ENCODE measurements at regions not wholly inside any gene's neighbourhood (a gene's known extent, or its start where the extent isn't known, plus 50 kb on each side); places are given as distances from the start of the nearest gene placed in this dataset.

- H3K4me3 ChIP-seq (ENCODE audit: low read depth, low read length) = no peak overlapping the region
- DNase-seq (ENCODE audit: low read depth) = no peak
- TF ChIP-seq MYC (IDR thresholded peaks at IDR 0.05; ENCODE audit: low read depth, low read length) (no peak), POLR2A (IDR thresholded peaks at IDR 0.05; ENCODE audit: extremely low read depth, insufficient read length) (no peak), CTCF (IDR thresholded peaks at IDR 0.05; ENCODE audit: low read depth, low read length) (no peak), MAX (IDR thresholded peaks at IDR 0.05; ENCODE audit: low read depth, low read length) (no peak)
These were observed 1780.5 kb downstream of the LRRC4C start for GRCh38 chr11:39678996-39679395.

GRCh38 chr11:39675171-39675570 is 1784.3 kb downstream of the LRRC4C start:
- no peak for TF ChIP-seq MAX (IDR thresholded peaks at IDR 0.05; ENCODE audit: low read depth, low read length)
- no peak for TF ChIP-seq MYC (IDR thresholded peaks at IDR 0.05; ENCODE audit: low read depth, low read length)
- TF ChIP-seq CTCF (IDR thresholded peaks at IDR 0.05; ENCODE audit: low read depth, low read length) = no peak
- TF ChIP-seq POLR2A (IDR thresholded peaks at IDR 0.05; ENCODE audit: extremely low read depth, insufficient read length) = no peak
- no peak for DNase-seq (ENCODE audit: low read depth)
- H3K4me3 ChIP-seq (ENCODE audit: low read depth, low read length) = no peak overlapping the region

GRCh38 chr11:39674761-39675160 is 1784.7 kb downstream of the LRRC4C start:
- H3K4me3 ChIP-seq (ENCODE audit: low read depth, low read length) = no peak overlapping the region
- TF ChIP-seq MAX (IDR thresholded peaks at IDR 0.05; ENCODE audit: low read depth, low read length) (no peak), CTCF (IDR thresholded peaks at IDR 0.05; ENCODE audit: low read depth, low read length) (no peak), POLR2A (IDR thresholded peaks at IDR 0.05; ENCODE audit: extremely low read depth, insufficient read length) (no peak), MYC (IDR thresholded peaks at IDR 0.05; ENCODE audit: low read depth, low read length) (no peak)
- DNase-seq (ENCODE audit: low read depth) = no peak

GRCh38 chr11:39674024-39674423 is 1785.4 kb downstream of the LRRC4C start:
- TF ChIP-seq MYC (IDR thresholded peaks at IDR 0.05; ENCODE audit: low read depth, low read length) (no peak), POLR2A (IDR thresholded peaks at IDR 0.05; ENCODE audit: extremely low read depth, insufficient read length) (no peak), MAX (IDR thresholded peaks at IDR 0.05; ENCODE audit: low read depth, low read length) (no peak), CTCF (IDR thresholded peaks at IDR 0.05; ENCODE audit: low read depth, low read length) (no peak)
- DNase-seq (ENCODE audit: low read depth) = no peak
- no peak overlapping the region for H3K4me3 ChIP-seq (ENCODE audit: low read depth, low read length)

- no peak overlapping the region for H3K4me3 ChIP-seq (ENCODE audit: low read depth, low read length)
- no peak for TF ChIP-seq MYC (IDR thresholded peaks at IDR 0.05; ENCODE audit: low read depth, low read length)
- no peak for TF ChIP-seq CTCF (IDR thresholded peaks at IDR 0.05; ENCODE audit: low read depth, low read length)
- TF ChIP-seq MAX (IDR thresholded peaks at IDR 0.05; ENCODE audit: low read depth, low read length) = no peak
- no peak for TF ChIP-seq POLR2A (IDR thresholded peaks at IDR 0.05; ENCODE audit: extremely low read depth, insufficient read length)
- peak; percentile 45 for DNase-seq (ENCODE audit: low read depth)
These were observed 1790.8 kb downstream of the LRRC4C start for GRCh38 chr11:39668640-39669039.

- H3K4me3 ChIP-seq (ENCODE audit: low read depth, low read length) = no peak overlapping the region
- DNase-seq (ENCODE audit: low read depth) = no peak
- no peak for TF ChIP-seq CTCF (IDR thresholded peaks at IDR 0.05; ENCODE audit: low read depth, low read length)
- no peak for TF ChIP-seq POLR2A (IDR thresholded peaks at IDR 0.05; ENCODE audit: extremely low read depth, insufficient read length)
- TF ChIP-seq MYC (IDR thresholded peaks at IDR 0.05; ENCODE audit: low read depth, low read length) = no peak
- TF ChIP-seq MAX (IDR thresholded peaks at IDR 0.05; ENCODE audit: low read depth, low read length) = no peak
These were observed 1795.4 kb downstream of the LRRC4C start for GRCh38 chr11:39664023-39664422.
